IMR-90 (cell line): ENCODE measurements at regions not wholly inside any gene's neighbourhood (a gene's known extent, or its start where the extent isn't known, plus 50 kb on each side); places are given as distances from the start of the nearest gene placed in this dataset.

Experiments used
- ATAC-seq: fragments of 200-7000 bp; cut with Tn5 transposase; 2 replicates; pipeline ENCODE4 v1.9.1; 2020; ENCODE audit warnings: low read depth, mild to moderate bottlenecking, moderate library complexity
- BruUV-seq: library from RNA; stranded (reverse); fragments of 400-500 nt; replicated peaks from 2 replicates; lab custom pipeline; 2021; lab: Mats Ljungman, UMichigan
- CTCF ChIA-PET: fragments of 300-600 bp; formaldehyde crosslinking; extraction: SDS; loops from one replicate; lab custom pipeline; 2021; ENCODE audit warnings: antibody characterized with exemption; lab: Yijun Ruan, JAX
- POLR2A ChIA-PET: fragments of 300-600 bp; sonication (Branson Sonifier 250); formaldehyde crosslinking; loops from one replicate; lab custom pipeline; 2022; ENCODE audit warnings: antibody characterized with exemption; ENCODE audit not compliant: unreplicated experiment; lab: Charles Lee
- DNase-seq: peaks from one replicate; pipeline ENCODE4 v3.0.0; 2013
- H2AFZ ChIP-seq: replicated peaks from 2 replicates; pipeline ENCODE3; 2013; ENCODE audit warnings: low read length, mild to moderate bottlenecking; ENCODE audit not compliant: poor library complexity
- H2AK5ac ChIP-seq: 2 replicates; pipeline ENCODE4 v1.6.1; 2013; ENCODE audit warnings: low read depth, low read length, inconsistent platforms
- H2AK9ac ChIP-seq: replicated peaks from 2 replicates; pipeline ENCODE3; 2013; ENCODE audit warnings: mild to moderate bottlenecking, low read depth, low read length, moderate library complexity; ENCODE audit not compliant: poor library complexity
- H2BK120ac ChIP-seq: 2 replicates; pipeline ENCODE4 v1.6.1; 2013; ENCODE audit warnings: low read depth, low read length, inconsistent platforms
- H2BK15ac ChIP-seq: 3 replicates; pipeline ENCODE4 v1.6.1; 2013; ENCODE audit warnings: low read depth, low read length, inconsistent platforms
- H2BK20ac ChIP-seq: 2 replicates; pipeline ENCODE4 v1.6.1; 2013; ENCODE audit warnings: low read depth, mild to moderate bottlenecking, inconsistent platforms, low read length, moderate library complexity
- H2BK5ac ChIP-seq: 2 replicates; pipeline ENCODE4 v1.6.1; 2013; ENCODE audit warnings: mild to moderate bottlenecking, low read depth, low read length, inconsistent platforms; ENCODE audit not compliant: poor library complexity, severe bottlenecking
- H3K14ac ChIP-seq: replicated peaks from 2 replicates; pipeline ENCODE4 v1.6.1; 2013; ENCODE audit warnings: low read depth, low read length, inconsistent platforms
- H3K18ac ChIP-seq: 2 replicates; pipeline ENCODE4 v1.6.1; 2013; ENCODE audit warnings: low read depth, low read length, control low read depth
- H3K23ac ChIP-seq: 2 replicates; pipeline ENCODE4 v1.6.1; 2013; ENCODE audit warnings: low read depth, low read length, inconsistent platforms
- H3K27ac ChIP-seq: 2 replicates; pipeline ENCODE4 v1.5.1; 2013; ENCODE audit warnings: mild to moderate bottlenecking, control low read depth, low read length; ENCODE audit not compliant: insufficient read depth
- H3K27me3 ChIP-seq: 2 replicates; pipeline ENCODE4 v1.6.1; 2013; ENCODE audit warnings: low read length; ENCODE audit not compliant: control insufficient read depth, insufficient read depth
- H3K36me3 ChIP-seq: 2 replicates; pipeline ENCODE4 v1.6.1; 2013; ENCODE audit warnings: low read length, mixed read lengths; ENCODE audit not compliant: control insufficient read depth, insufficient read depth
- H3K4ac ChIP-seq: 2 replicates; pipeline ENCODE4 v1.6.1; 2013; ENCODE audit warnings: low read depth, low read length, inconsistent platforms
- H3K4me1 ChIP-seq: 2 replicates; pipeline ENCODE4 v1.6.1; 2013; ENCODE audit warnings: low read length, mixed read lengths; ENCODE audit not compliant: control insufficient read depth, insufficient read depth
- H3K4me2 ChIP-seq: 2 replicates; pipeline ENCODE4 v1.6.1; 2013; ENCODE audit warnings: low read depth, mild to moderate bottlenecking, control low read depth, low read length, moderate library complexity
- H3K4me3 ChIP-seq: 2 replicates; pipeline ENCODE4 v1.5.1; 2013; ENCODE audit warnings: low read depth, mild to moderate bottlenecking, control low read depth, low read length, moderate library complexity; ENCODE audit not compliant: insufficient read depth
- H3K56ac ChIP-seq: 2 replicates; pipeline ENCODE4 v1.6.1; 2013; ENCODE audit warnings: low read length, inconsistent platforms; ENCODE audit not compliant: insufficient read depth; ENCODE audit errors: extremely low read depth
- H3K79me1 ChIP-seq, 2 experiments: 2 replicates each; pipeline ENCODE4 v1.6.1; 2013; ENCODE audit warnings: low read length in 2 of 2, inconsistent platforms in 1 of 2, low read depth in 1 of 2
- H3K9ac ChIP-seq: 2 replicates; pipeline ENCODE4 v1.6.1; 2013; ENCODE audit warnings: low read depth, low read length, control low read depth
- H3K9me1 ChIP-seq: 2 replicates; pipeline ENCODE4 v1.6.1; 2013; ENCODE audit warnings: low read length, inconsistent platforms; ENCODE audit not compliant: insufficient read depth
- H3K9me3 ChIP-seq: 2 replicates; pipeline ENCODE4 v1.6.1; 2013; ENCODE audit warnings: low read length; ENCODE audit not compliant: control insufficient read depth, insufficient read depth
- H4K20me1 ChIP-seq: 2 replicates; pipeline ENCODE4 v1.6.1; 2013; ENCODE audit warnings: low read length, inconsistent platforms; ENCODE audit not compliant: insufficient read depth
- H4K5ac ChIP-seq: 2 replicates; pipeline ENCODE4 v1.6.1; 2013; ENCODE audit warnings: mild to moderate bottlenecking, low read depth, low read length, control low read depth
- H4K8ac ChIP-seq, 2 experiments: 2 replicates each; pipeline ENCODE4 v1.6.1; 2013; ENCODE audit warnings: low read depth in 2 of 2, low read length in 2 of 2, control low read depth in 1 of 2, inconsistent platforms in 1 of 2
- H4K91ac ChIP-seq: 2 replicates; pipeline ENCODE4 v1.6.1; 2013; ENCODE audit warnings: low read depth, low read length, inconsistent platforms; ENCODE audit not compliant: insufficient read depth
- BHLHE40 ChIP-seq: fragments of 150-350 bp; IDR thresholded peaks from 2 replicates; pipeline ENCODE4 v1.6.1; 2016; ENCODE audit warnings: mild to moderate bottlenecking, low read depth, low read length
- CEBPB ChIP-seq: IDR thresholded peaks from 2 replicates; pipeline ENCODE4 v1.6.1; 2012; ENCODE audit warnings: low read depth, low read length, improper control_type of control experiment
- CHD1 ChIP-seq: IDR thresholded peaks from 2 replicates; pipeline ENCODE4 v1.6.1; 2012; ENCODE audit warnings: low read depth, low read length, improper control_type of control experiment
- FOS ChIP-seq: fragments of 150-350 bp; IDR thresholded peaks from 2 replicates; pipeline ENCODE4 v1.6.1; 2016; ENCODE audit warnings: low read depth, low read length
- MAFK ChIP-seq: IDR thresholded peaks from 2 replicates; pipeline ENCODE4 v1.6.1; 2012; ENCODE audit warnings: low read depth, low read length, improper control_type of control experiment
- MAZ ChIP-seq: IDR thresholded peaks from 2 replicates; pipeline ENCODE4 v1.6.1; 2012; ENCODE audit warnings: low read depth, mild to moderate bottlenecking, low read length, improper control_type of control experiment, moderate library complexity, borderline replicate concordance
- MXI1 ChIP-seq: IDR thresholded peaks from 2 replicates; pipeline ENCODE4 v1.6.1; 2012; ENCODE audit warnings: low read depth, mild to moderate bottlenecking, low read length, moderate library complexity, borderline replicate concordance
- NFE2L2 ChIP-seq: fragments of 150-350 bp; IDR thresholded peaks from 2 replicates; pipeline ENCODE4 v1.6.1; 2016; ENCODE audit warnings: low read depth, mild to moderate bottlenecking, low read length
- POLR2A ChIP-seq: IDR thresholded peaks from 2 replicates; pipeline ENCODE4 v1.6.1; 2012; ENCODE audit warnings: mild to moderate bottlenecking, low read depth, low read length
- RAD21 ChIP-seq: IDR thresholded peaks from 2 replicates; pipeline ENCODE4 v1.6.1; 2012; ENCODE audit warnings: low read length, improper control_type of control experiment
- RCOR1 ChIP-seq: IDR thresholded peaks from 2 replicates; pipeline ENCODE4 v1.6.1; 2012; ENCODE audit warnings: mild to moderate bottlenecking, low read length, improper control_type of control experiment; ENCODE audit not compliant: insufficient replicate concordance
- RFX5 ChIP-seq: IDR thresholded peaks from 2 replicates; pipeline ENCODE4 v1.8.0; 2012; ENCODE audit warnings: low read depth, mild to moderate bottlenecking, low read length, moderate library complexity
- SMC3 ChIP-seq: fragments of 150-350 bp; IDR thresholded peaks from 2 replicates; pipeline ENCODE4 v1.6.1; 2016; ENCODE audit warnings: low read depth, mild to moderate bottlenecking, antibody characterized with exemption, low read length, moderate library complexity
- WGBS, 2 experiments: methylation state at CpG; one replicate each; pipeline versions ENCODE4 v1.1.5 to v1.1.7; 2013; ENCODE audit warnings: missing lambda C conversion rate in 2 of 2; ENCODE audit not compliant: insufficient read length in 1 of 2; ENCODE audit errors: extremely low coverage in 2 of 2; 5-methylcytosine and 5-hydroxymethylcytosine counted together
- dilution Hi-C: fragments of 300-500 bp; cut with HindIII; formaldehyde crosslinking; loops from one replicate; pipeline ENCODE4 v1.14.3; 2018; ENCODE audit warnings: low sequenced_read_pairs; ENCODE audit not compliant: unreplicated experiment
- in situ Hi-C: fragments of 300-500 bp; cut with MboI; formaldehyde crosslinking; loops from 3 replicates; pipeline ENCODE4 v1.14.3; 2019; ENCODE audit warnings: low sequenced_read_pairs, inconsistent platforms, mixed read lengths
- intact Hi-C: fragments of 100-400 bp; cut with micrococcal nuclease; formaldehyde crosslinking; loops from 2 replicates; pipeline ENCODE4 v1.10.0; 2022
- TF ChIP-seq, protein P1 (sequence below): fragments of 150-350 bp; IDR thresholded peaks from 2 replicates; pipeline ENCODE4 v1.6.1; 2016; ENCODE audit warnings: low read depth, mild to moderate bottlenecking, low read length, moderate library complexity, borderline replicate concordance
- TF ChIP-seq, protein P2 (sequence below): fragments of 150-350 bp; IDR thresholded peaks from 2 replicates; pipeline ENCODE4 v1.6.1; 2017; ENCODE audit warnings: mild to moderate bottlenecking, antibody characterized with exemption, low read length, low read depth
- TF ChIP-seq, protein P3 (sequence below): conservative IDR thresholded peaks from 2 replicates; pipeline ENCODE4 v1.5.1; 2012; ENCODE audit warnings: mild to moderate bottlenecking, low read depth, low read length, improper control_type of control experiment

DNA sequence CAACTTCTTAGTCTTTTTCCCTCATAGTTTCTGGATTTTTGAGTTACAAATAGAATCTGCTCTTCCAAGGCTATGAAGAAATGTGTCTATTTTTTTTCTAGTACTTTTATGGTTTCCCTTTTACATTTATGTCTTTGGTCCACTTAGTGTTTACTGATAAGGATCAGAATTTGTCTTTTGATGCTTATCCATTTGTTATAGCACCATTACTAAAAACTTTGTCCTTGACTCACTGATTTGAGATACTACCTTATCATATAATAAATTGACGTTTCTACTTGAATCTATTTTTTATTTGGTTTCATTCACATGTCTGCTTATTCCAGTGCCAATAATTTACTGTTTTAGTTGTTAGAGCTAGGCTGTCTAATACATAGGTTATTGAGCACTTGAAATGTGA lies 161.1 kb upstream of the DPYD start:
- TF ChIP-seq NFE2L2 (no peak), RFX5 (no peak), FOS (no peak), MAFK (no peak), SMC3 (no peak), BHLHE40 (no peak), MXI1 (no peak), MAZ (no peak), RAD21 (no peak), RCOR1 (no peak), CHD1 (no peak), CEBPB (no peak), POLR2A (no peak)
- TF ChIP-seq, protein P1, sequence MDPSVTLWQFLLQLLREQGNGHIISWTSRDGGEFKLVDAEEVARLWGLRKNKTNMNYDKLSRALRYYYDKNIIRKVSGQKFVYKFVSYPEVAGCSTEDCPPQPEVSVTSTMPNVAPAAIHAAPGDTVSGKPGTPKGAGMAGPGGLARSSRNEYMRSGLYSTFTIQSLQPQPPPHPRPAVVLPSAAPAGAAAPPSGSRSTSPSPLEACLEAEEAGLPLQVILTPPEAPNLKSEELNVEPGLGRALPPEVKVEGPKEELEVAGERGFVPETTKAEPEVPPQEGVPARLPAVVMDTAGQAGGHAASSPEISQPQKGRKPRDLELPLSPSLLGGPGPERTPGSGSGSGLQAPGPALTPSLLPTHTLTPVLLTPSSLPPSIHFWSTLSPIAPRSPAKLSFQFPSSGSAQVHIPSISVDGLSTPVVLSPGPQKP = no peak
- TF ChIP-seq, protein P2, sequence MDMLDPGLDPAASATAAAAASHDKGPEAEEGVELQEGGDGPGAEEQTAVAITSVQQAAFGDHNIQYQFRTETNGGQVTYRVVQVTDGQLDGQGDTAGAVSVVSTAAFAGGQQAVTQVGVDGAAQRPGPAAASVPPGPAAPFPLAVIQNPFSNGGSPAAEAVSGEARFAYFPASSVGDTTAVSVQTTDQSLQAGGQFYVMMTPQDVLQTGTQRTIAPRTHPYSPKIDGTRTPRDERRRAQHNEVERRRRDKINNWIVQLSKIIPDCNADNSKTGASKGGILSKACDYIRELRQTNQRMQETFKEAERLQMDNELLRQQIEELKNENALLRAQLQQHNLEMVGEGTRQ = no peak
- TF ChIP-seq, protein P3, sequence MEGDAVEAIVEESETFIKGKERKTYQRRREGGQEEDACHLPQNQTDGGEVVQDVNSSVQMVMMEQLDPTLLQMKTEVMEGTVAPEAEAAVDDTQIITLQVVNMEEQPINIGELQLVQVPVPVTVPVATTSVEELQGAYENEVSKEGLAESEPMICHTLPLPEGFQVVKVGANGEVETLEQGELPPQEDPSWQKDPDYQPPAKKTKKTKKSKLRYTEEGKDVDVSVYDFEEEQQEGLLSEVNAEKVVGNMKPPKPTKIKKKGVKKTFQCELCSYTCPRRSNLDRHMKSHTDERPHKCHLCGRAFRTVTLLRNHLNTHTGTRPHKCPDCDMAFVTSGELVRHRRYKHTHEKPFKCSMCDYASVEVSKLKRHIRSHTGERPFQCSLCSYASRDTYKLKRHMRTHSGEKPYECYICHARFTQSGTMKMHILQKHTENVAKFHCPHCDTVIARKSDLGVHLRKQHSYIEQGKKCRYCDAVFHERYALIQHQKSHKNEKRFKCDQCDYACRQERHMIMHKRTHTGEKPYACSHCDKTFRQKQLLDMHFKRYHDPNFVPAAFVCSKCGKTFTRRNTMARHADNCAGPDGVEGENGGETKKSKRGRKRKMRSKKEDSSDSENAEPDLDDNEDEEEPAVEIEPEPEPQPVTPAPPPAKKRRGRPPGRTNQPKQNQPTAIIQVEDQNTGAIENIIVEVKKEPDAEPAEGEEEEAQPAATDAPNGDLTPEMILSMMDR = no peak
- Histone ChIP-seq H3K4me3 (no peak overlapping the region), H3K9ac (no peak overlapping the region), H3K36me3 (no peaks in the 10 kb centered on the region), H3K4me1 (peaks cover 10% of the 10 kb centered on the region; the same call in 1 of the 2 replicates), H2BK120ac (no peak overlapping the region), H2BK20ac (no peak overlapping the region), H4K8ac (no peak overlapping the region), H3K18ac (no peak overlapping the region), H4K91ac (no peak overlapping the region), H2AK9ac (no peak overlapping the region), H3K4me2 (no peak overlapping the region), H3K23ac (no peak overlapping the region), H4K20me1 (no peaks in the 10 kb centered on the region), H3K56ac (no peak overlapping the region), H2AFZ (no peak overlapping the region), H3K27ac (no peak overlapping the region), H3K27me3 (no peaks in the 10 kb centered on the region), H3K14ac (no peak overlapping the region), H2BK15ac (no peak overlapping the region), H4K5ac (no peak overlapping the region), H3K4ac (no peak overlapping the region), H3K9me3 (no peaks in the 10 kb centered on the region), H3K79me1 (0 out of 4 replicates have a peak, but pooled peaks cover 0 to 4% of the 10 kb centered on the region in 2 experiments), H3K9me1 (peaks cover 3% of the 10 kb centered on the region), H2AK5ac (no peak overlapping the region), H2BK5ac (no peak overlapping the region)
- in situ Hi-C loops (no loop called here), dilution Hi-C loops (no loop called here), intact Hi-C loops (no loop called here)
- CTCF ChIA-PET = interaction anchor here (0.6 kb wide), 1 partner anchor 139 kb away, joined by 3 read pairs; no protein-coding TSS in a partner anchor
- POLR2A ChIA-PET = no interaction called here
- DNase-seq = no peak
- no peak for ATAC-seq
- BruUV-seq = no TSS peak
- no CpG with 5 or more reads among the region's 1 CpG for WGBS, 2 experiments
